B cell (primary cell): ENCODE measurements at regions not wholly inside any gene's neighbourhood (a gene's known extent, or its start where the extent isn't known, plus 50 kb on each side); places are given as distances from the start of the nearest gene placed in this dataset.

Experiments used
- ATAC-seq: fragments of 200-7000 bp; cut with Tn5 transposase; one replicate; pipeline ENCODE4 v1.10.0; 2021; ENCODE audit warnings: low read depth, mild to moderate bottlenecking, moderate number of reproducible peaks, moderate library complexity
- CTCF ChIA-PET: fragments of 350-600 bp; sonication (Branson Sonifier 250); formaldehyde crosslinking; loops from one replicate; lab custom pipeline; 2021; ENCODE audit warnings: antibody characterized with exemption, inconsistent platforms; lab: Charles Lee
- POLR2A ChIA-PET: fragments of 350-600 bp; sonication (Branson Sonifier 250); formaldehyde crosslinking; loops from one replicate; lab custom pipeline; 2021; ENCODE audit warnings: antibody characterized with exemption; lab: Charles Lee
- DNase-seq: peaks from one replicate; pipeline ENCODE4 v3.0.0; 2013
- H2AFZ ChIP-seq: 2 replicates; pipeline ENCODE4 v1.6.1; 2012; ENCODE audit warnings: mild to moderate bottlenecking, low read depth, low read length; ENCODE audit not compliant: insufficient read depth, poor library complexity, severe bottlenecking
- H3K27ac ChIP-seq, 2 donors: 1 replicate in 1 of 2; 2 replicates in 1 of 2; pipeline ENCODE4 v1.5.1; 2012 to 2013; ENCODE audit warnings: low read length in 2 of 2, mild to moderate bottlenecking in 2 of 2, moderate library complexity in 1 of 2
- H3K27me3 ChIP-seq, 4 experiments: fragments of 200-600 bp in 1 of 4; sonication (generic) in 1 of 4; replicated peaks in 1 of 4; 1 replicate in 2 of 4; 2 replicates in 2 of 4; pipeline versions ENCODE4 v1.6.1 to v1.7.0; 2013 to 2016; ENCODE audit warnings: low read length in 3 of 4, mild to moderate bottlenecking in 2 of 4, mixed read lengths in 1 of 4, moderate library complexity in 1 of 4; ENCODE audit not compliant: insufficient read depth in 4 of 4, control insufficient read depth in 3 of 4; ENCODE audit errors: control extremely low read depth in 1 of 4
- H3K36me3 ChIP-seq, 2 experiments: replicated peaks in 1 of 2; 1 replicate in 1 of 2; 2 replicates in 1 of 2; pipeline versions ENCODE4 v1.6.1 to v1.7.1; 2013; ENCODE audit warnings: low read length in 1 of 2; ENCODE audit not compliant: insufficient read depth in 2 of 2, control insufficient read depth in 1 of 2; ENCODE audit errors: control extremely low read depth in 1 of 2, extremely low read depth in 1 of 2
- H3K4me1 ChIP-seq, 2 donors: fragments of 200-600 bp in 1 of 2; sonication (generic) in 1 of 2; 1 replicate in 1 of 2; 2 replicates in 1 of 2; pipeline versions ENCODE4 v1.5.1 to v1.6.1; 2013 to 2017; ENCODE audit warnings: low read length in 2 of 2; ENCODE audit not compliant: control insufficient read depth in 2 of 2, insufficient read depth in 2 of 2
- H3K4me2 ChIP-seq: replicated peaks from 2 replicates; pipeline ENCODE3; 2012; ENCODE audit warnings: mild to moderate bottlenecking, low read depth, low read length; ENCODE audit not compliant: poor library complexity, severe bottlenecking
- H3K4me3 ChIP-seq, 5 experiments: fragments of 200-600 bp in 1 of 5; sonication (generic) in 1 of 5; 1 replicate in 3 of 5; 2 replicates in 2 of 5; pipeline versions ENCODE4 v1.5.1 to v1.7.0; 2011 to 2016; ENCODE audit warnings: low read length in 4 of 5, mild to moderate bottlenecking in 4 of 5, low read depth in 2 of 5, control low read depth in 1 of 5, moderate library complexity in 1 of 5; ENCODE audit not compliant: insufficient read depth in 1 of 5; ENCODE audit errors: control extremely low read depth in 1 of 5, extremely low read depth in 1 of 5
- H3K79me2 ChIP-seq: fragments of 200-600 bp; sonication (generic); one replicate; pipeline ENCODE4 v1.6.0; 2016; ENCODE audit warnings: low read length; ENCODE audit not compliant: control insufficient read depth, insufficient read depth
- H3K9ac ChIP-seq: fragments of 200-600 bp; sonication (generic); 2 replicates; pipeline ENCODE4 v1.6.1; 2017; ENCODE audit warnings: mild to moderate bottlenecking, low read length, moderate library complexity
- H3K9me3 ChIP-seq, 3 donors: one replicate each; pipeline versions ENCODE4 v1.6.1 to v1.7.1; 2013; ENCODE audit warnings: low read length in 2 of 3; ENCODE audit not compliant: control insufficient read depth in 2 of 3, insufficient read depth in 1 of 3; ENCODE audit errors: control extremely low read depth in 1 of 3
- H4K20me1 ChIP-seq: 2 replicates; pipeline ENCODE4 v1.6.0; 2012; ENCODE audit warnings: mild to moderate bottlenecking, low read length; ENCODE audit not compliant: insufficient read depth, control insufficient read depth, poor library complexity, severe bottlenecking
- H3K27ac Mint-ChIP-seq: one replicate; pipeline ENCODE4 v1.8.0; 2021; ENCODE audit warnings: mixed read lengths
- H3K27me3 Mint-ChIP-seq: one replicate; pipeline ENCODE4 v1.8.0; 2021; ENCODE audit warnings: mixed read lengths
- H3K4me1 Mint-ChIP-seq: one replicate; pipeline ENCODE4 v1.8.0; 2021; ENCODE audit warnings: mixed read lengths
- H3K4me3 Mint-ChIP-seq: one replicate; pipeline ENCODE4 v1.8.0; 2021; ENCODE audit warnings: mixed read lengths
- H3K9me3 Mint-ChIP-seq: one replicate; pipeline ENCODE4 v1.8.0; 2022; ENCODE audit warnings: mixed read lengths; ENCODE audit not compliant: insufficient read depth
- EZH2 ChIP-seq: IDR thresholded peaks from 2 replicates; pipeline ENCODE4 v1.6.1; 2012; ENCODE audit warnings: borderline replicate concordance, low read depth, mild to moderate bottlenecking, moderate library complexity, low read length; ENCODE audit not compliant: insufficient read depth, poor library complexity, severe bottlenecking
- WGBS: methylation state at CpG from one replicate; pipeline ENCODE4 v1.1.5; 2013; ENCODE audit warnings: missing lambda C conversion rate; ENCODE audit not compliant: insufficient coverage; 5-methylcytosine and 5-hydroxymethylcytosine counted together
- intact Hi-C: fragments of 100-400 bp; cut with micrococcal nuclease; formaldehyde crosslinking; loops from one replicate; pipeline ENCODE4 v1.10.0; 2022
- TF ChIP-seq, protein P1 (sequence below): fragments of 200-600 bp; IDR thresholded peaks from one replicate; pipeline ENCODE4 v1.8.0; 2022; ENCODE audit warnings: antibody characterized with exemption, mild to moderate bottlenecking

DNA sequence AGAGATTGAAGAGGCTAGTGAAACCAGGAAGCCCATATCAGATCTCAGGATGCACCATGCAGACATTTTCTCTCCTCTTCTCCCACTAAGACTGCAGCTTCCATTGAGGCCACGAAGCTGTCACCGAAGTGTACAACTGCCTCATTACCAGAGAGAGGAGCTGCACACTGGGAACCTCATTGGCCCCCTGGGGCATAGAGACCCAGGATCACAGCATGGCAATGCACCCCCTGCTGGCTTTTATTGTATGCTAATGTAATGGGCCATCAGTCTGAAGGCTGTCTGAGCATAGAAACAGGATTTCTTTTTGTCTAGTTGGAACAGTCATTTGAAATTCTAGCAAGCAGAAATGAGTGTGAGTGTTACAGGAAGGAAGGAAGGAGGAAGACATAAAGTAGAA, 861.6 kb upstream of the CELF4 start:
- ChIA-PET POLR2A (no interaction called here), CTCF (no interaction called here)
- Mint-ChIP-seq H3K27me3 (no peaks in the 10 kb centered on the region), H3K4me1 (no peaks in the 10 kb centered on the region), H3K27ac (no peak overlapping the region), H3K4me3 (no peak overlapping the region), H3K9me3 (no peaks in the 10 kb centered on the region)
- no peaks in the 10 kb centered on the region for H3K4me1 ChIP-seq
- DNase-seq (no peak), ATAC-seq (no peak)
- no peaks in the 10 kb centered on the region for H3K79me2 ChIP-seq
- H3K9ac ChIP-seq: no peak overlapping the region
- no peaks in the 10 kb centered on the region for H3K27me3 ChIP-seq
- no peak overlapping the region for H3K4me3 ChIP-seq
- intact Hi-C loops: no loop called here
- WGBS: 83% methylated on average over 2 of the region's 2 CpGs
- TF ChIP-seq, protein P1, sequence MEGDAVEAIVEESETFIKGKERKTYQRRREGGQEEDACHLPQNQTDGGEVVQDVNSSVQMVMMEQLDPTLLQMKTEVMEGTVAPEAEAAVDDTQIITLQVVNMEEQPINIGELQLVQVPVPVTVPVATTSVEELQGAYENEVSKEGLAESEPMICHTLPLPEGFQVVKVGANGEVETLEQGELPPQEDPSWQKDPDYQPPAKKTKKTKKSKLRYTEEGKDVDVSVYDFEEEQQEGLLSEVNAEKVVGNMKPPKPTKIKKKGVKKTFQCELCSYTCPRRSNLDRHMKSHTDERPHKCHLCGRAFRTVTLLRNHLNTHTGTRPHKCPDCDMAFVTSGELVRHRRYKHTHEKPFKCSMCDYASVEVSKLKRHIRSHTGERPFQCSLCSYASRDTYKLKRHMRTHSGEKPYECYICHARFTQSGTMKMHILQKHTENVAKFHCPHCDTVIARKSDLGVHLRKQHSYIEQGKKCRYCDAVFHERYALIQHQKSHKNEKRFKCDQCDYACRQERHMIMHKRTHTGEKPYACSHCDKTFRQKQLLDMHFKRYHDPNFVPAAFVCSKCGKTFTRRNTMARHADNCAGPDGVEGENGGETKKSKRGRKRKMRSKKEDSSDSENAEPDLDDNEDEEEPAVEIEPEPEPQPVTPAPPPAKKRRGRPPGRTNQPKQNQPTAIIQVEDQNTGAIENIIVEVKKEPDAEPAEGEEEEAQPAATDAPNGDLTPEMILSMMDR: no peak
- no peak for TF ChIP-seq EZH2
- no peak overlapping the region for H3K4me2 ChIP-seq
- H3K27ac ChIP-seq: no peak overlapping the region
- H4K20me1 ChIP-seq: no peaks in the 10 kb centered on the region
- no peak overlapping the region for H2AFZ ChIP-seq
- H3K9me3 ChIP-seq: peaks cover 0 to 4% (median 0%) of the 10 kb centered on the region in 3 donors
- no peaks in the 10 kb centered on the region for H3K36me3 ChIP-seq

DNA sequence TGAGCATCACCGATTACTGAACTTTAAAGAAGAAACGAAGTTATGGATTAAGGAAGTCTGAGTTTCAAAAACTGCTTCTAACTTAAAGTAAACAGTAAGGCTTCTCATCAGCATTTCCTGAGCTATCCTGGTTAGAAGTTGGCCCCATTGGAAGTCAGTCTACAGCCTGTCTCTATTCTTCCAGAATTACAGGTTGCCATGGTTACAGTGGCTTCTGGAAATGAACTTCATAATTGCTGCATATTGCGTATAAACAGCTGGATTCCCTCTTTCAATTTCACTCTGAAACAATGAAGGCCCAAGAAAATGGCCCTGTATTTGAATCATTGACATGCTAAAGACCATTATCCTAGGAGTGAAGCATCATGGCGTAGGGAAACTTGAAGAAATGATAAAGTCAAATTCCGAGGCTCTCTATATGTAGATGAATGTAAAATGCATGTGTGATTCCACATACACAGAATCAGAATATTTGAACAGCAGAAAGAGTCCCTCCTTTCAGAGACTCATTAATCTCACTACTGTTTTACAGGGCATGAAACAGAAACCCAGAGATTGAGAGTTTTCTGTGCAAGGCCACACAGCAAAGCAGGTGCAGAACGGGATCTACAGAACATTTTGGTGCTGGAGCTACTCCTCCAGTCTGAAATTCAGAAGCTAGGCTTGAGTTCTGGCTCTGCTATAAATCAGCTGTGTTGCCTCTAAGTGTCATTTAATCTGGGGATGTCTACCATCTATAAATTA, 856.4 kb upstream of the CELF4 start:
- Histone ChIP-seq H3K27ac (no peak overlapping the region), H3K4me2 (no peak overlapping the region), H4K20me1 (no peaks in the 10 kb centered on the region), H3K27me3 (no peaks in the 10 kb centered on the region), H3K9me3 (peaks cover 0 to 4% (median 0%) of the 10 kb centered on the region in 3 donors), H3K79me2 (no peaks in the 10 kb centered on the region), H3K36me3 (no peaks in the 10 kb centered on the region), H3K4me3 (no peak overlapping the region), H3K4me1 (no peaks in the 10 kb centered on the region), H2AFZ (no peak overlapping the region), H3K9ac (no peak overlapping the region)
- ATAC-seq (no peak), DNase-seq (no peak)
- intact Hi-C loops: no loop called here
- ChIA-PET CTCF (no interaction called here), POLR2A (no interaction called here)
- H3K9me3 Mint-ChIP-seq: peaks cover 4% of the 10 kb centered on the region
- no peak overlapping the region for H3K27ac Mint-ChIP-seq
- 100% methylated on average over 1 of the region's 6 CpGs for WGBS
- no peaks in the 10 kb centered on the region for H3K4me1 Mint-ChIP-seq
- TF ChIP-seq, protein P1: no peak
- TF ChIP-seq EZH2: no peak
- H3K27me3 Mint-ChIP-seq: no peaks in the 10 kb centered on the region
- H3K4me3 Mint-ChIP-seq: no peak overlapping the region
